WI38 (cell line): ENCODE measurements at regions not wholly inside any gene's neighbourhood (a gene's known extent, or its start where the extent isn't known, plus 50 kb on each side); places are given as distances from the start of the nearest gene placed in this dataset.

Experiments
- H3K4me3 ChIP-seq: 2 replicates; pipeline ENCODE4 v1.5.1; 2011; ENCODE audit warnings: low read depth, mild to moderate bottlenecking, control low read depth, low read length
- TF ChIP-seq, protein P1 (sequence below): IDR thresholded peaks from 2 replicates; pipeline ENCODE4 v1.5.1; 2012; ENCODE audit warnings: low read depth, mild to moderate bottlenecking, control low read depth, low read length

DNA sequence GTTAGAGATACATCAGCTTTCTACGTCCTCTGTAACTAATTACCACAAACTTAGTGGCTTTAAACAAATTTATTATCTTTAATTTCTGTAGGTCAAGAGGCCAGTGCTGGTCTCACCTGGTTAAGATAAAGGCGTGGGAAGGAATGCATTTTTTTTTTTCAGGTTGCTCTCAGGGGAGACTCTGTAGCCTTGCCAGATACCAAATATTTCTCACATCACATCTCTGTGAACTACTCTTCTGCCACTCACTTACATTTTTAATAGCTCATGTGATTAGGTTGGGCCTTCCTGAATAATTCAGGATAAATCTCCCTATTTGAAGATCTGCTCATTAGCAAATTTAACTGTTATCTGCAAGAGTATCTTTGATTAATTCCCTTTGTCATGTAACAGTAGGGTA, 214.6 kb downstream of the CBLN2 start:
- H3K4me3 ChIP-seq = no peak overlapping the region
- TF ChIP-seq, protein P1, sequence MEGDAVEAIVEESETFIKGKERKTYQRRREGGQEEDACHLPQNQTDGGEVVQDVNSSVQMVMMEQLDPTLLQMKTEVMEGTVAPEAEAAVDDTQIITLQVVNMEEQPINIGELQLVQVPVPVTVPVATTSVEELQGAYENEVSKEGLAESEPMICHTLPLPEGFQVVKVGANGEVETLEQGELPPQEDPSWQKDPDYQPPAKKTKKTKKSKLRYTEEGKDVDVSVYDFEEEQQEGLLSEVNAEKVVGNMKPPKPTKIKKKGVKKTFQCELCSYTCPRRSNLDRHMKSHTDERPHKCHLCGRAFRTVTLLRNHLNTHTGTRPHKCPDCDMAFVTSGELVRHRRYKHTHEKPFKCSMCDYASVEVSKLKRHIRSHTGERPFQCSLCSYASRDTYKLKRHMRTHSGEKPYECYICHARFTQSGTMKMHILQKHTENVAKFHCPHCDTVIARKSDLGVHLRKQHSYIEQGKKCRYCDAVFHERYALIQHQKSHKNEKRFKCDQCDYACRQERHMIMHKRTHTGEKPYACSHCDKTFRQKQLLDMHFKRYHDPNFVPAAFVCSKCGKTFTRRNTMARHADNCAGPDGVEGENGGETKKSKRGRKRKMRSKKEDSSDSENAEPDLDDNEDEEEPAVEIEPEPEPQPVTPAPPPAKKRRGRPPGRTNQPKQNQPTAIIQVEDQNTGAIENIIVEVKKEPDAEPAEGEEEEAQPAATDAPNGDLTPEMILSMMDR = no peak

DNA sequence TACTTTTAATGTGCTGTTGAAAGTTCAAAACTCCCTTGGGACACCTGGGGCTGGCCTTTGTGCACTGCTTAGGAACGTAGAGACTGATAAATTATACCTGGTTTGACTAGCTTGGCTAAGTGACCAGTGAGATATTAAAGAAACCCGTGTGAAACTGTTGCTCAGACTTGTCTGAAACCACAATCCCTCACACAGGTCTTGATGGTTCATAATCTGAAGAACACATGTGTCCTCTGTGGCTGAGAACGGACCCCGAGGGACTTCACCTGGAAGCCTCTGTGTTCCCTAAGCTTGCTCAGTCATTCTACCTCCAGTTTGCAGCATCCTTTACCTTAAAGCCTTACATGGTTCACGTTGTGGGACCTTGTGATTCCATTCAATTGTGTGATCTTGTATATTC, 218.8 kb downstream of the CBLN2 start:
- TF ChIP-seq, protein P1 = no peak

DNA sequence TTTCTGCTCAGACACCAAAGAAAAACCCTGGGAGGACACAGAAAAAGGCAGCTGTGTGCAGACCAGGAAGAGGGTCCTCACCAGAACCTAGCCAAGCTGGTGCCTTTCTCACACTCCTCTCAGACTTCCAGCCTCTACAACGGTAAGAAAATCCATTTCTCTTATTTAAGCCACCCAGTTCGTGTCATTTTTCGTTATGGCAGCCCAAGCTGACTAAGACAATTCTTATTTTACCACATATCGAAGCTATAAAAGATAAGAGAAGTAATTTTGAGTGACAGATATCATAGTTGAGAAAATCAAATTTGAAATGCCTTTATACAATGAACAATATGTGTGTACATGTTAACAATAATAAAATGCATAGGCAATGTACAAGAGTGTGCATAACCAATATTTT, 219.5 kb downstream of the CBLN2 start:
- TF ChIP-seq, protein P1 = no peak
- H3K4me3 ChIP-seq = no peak overlapping the region

More for the DNA sequence above, 218.8 kb downstream of the CBLN2 start:
- no peak overlapping the region for H3K4me3 ChIP-seq

DNA sequence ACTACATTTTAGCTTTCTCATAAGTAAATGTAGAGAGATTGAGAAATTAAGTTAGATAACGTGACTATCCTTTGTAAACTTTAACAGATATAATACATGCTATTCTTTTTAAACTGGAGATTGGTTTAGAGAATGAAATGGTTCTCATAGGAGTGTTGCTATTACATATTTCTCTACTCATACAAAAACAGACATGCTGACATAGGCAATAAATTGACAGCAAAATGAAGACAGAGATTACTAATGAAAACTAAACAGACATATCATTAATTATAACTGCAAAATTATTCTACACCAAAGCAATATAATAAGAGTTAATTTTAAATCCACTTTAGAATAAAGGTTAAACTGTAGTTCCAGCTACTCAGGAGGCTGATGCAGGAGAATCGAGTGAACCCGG, 227.6 kb downstream of the CBLN2 start:
- no peak overlapping the region for H3K4me3 ChIP-seq
- TF ChIP-seq, protein P1 = no peak

DNA sequence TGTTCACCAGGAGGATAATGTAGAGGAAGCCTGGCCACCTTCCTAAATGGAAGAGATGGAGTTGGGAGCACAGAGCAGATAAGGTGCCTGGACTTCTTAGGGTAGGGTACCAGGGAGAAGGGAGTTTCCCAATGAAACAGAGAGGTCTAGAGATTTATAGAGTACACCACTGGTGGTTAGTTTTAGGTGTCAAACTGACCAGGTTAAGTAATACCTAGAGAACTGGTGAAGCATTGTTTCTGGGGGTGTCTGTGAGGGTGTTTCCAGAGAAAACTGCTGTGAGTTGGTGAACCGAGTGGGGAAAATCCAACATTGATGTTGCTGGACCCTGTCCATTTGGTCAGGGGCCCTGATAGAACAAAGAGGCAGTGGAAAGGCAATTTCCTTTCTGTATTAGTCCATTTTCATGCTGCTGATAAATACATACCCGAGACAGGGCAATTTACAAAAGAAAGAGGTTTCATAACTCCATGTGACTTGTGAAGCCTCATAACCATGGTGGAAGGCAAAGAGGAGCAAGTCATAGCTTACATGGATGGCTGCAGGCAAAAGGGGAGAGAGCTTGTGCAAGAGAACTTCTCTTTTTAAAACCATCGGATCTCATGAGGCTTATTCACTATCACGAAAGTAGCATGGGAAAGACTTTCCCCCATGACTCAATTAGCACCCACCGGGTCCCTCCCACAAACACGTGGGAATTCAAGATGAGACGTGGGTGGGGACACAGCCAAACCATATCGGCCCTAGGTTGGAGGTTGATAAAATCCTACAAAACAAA, 260.8 kb downstream of the CBLN2 start:
- no peak overlapping the region for H3K4me3 ChIP-seq
- TF ChIP-seq, protein P1 = no peak

DNA sequence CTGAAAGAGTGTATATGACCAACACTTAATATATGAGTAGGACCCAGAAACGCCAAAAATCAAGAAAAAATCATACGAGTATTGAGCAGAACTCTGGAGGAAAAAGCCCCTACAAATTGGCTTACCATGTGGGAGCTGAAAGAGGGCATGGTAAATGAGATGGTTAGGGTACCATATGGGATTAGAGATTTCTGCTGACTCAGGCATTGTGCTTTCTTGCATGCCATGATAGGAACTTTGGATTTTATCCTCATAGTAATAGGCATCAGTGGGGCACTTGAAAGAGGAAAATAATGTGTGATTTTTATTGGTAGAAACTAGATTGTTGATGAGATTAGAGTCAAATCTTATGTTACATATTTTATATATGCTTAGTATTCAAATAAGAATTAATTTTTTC, 271.1 kb downstream of the CBLN2 start:
- H3K4me3 ChIP-seq = no peak overlapping the region
- TF ChIP-seq, protein P1 = no peak

DNA sequence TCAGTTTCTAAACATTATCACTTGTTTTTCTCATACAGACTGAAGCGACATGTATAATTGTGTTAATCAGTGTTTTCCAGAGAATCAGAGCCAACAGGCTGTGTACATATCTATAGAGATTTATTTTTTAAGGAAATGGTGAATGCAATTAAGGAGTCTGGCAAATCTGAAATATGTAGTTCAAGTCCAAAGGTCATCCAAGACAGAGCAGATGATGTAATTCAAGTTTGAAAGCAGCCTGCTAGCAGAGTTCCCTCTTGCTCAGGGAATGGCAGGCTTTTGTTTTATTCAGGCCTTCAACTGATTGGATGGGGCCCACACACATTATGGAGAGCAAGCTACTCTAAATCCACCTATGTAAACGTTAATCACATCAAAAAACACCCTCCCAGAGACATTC, 282.6 kb downstream of the CBLN2 start:
- no peak overlapping the region for H3K4me3 ChIP-seq
- TF ChIP-seq, protein P1 = no peak
